Lower leg skin (tissue), 4 donors: ENCODE measurements at regions not wholly inside any gene's neighbourhood (a gene's known extent, or its start where the extent isn't known, plus 50 kb on each side); places are given as distances from the start of the nearest gene placed in this dataset.

Source experiments
- DNase-seq, 2 donors: peaks; one replicate each; pipeline ENCODE4 v3.0.0-alpha.2; 2019; ENCODE audit warnings: low spot score in 2 of 2
- H3K4me3 ChIP-seq: fragments of 200-600 bp; sonication (generic); 2 replicates; pipeline ENCODE4 v1.5.1; 2017; ENCODE audit warnings: mild to moderate bottlenecking, low read depth; ENCODE audit not compliant: poor library complexity, severe bottlenecking
- POLR2A ChIP-seq, 2 donors: fragments of 450-650 bp; IDR thresholded peaks; one replicate each; pipeline ENCODE4 v1.6.1; 2016 to 2017; ENCODE audit warnings: antibody characterized with exemption in 2 of 2, mild to moderate bottlenecking in 1 of 2, moderate library complexity in 1 of 2
- WGBS, 2 donors: methylation state at CpG; one replicate each; pipeline ENCODE4 v1.1.5; 2018; 5-methylcytosine and 5-hydroxymethylcytosine counted together
- intact Hi-C: fragments of 100-400 bp; cut with DNase I; formaldehyde crosslinking; loops from one replicate; pipeline ENCODE4 v1.15.0; 2023; ENCODE audit warnings: low total_unique reads
- TF ChIP-seq, protein P1 (sequence below), 3 donors: fragments of 450-650 bp; IDR thresholded peaks; one replicate each; pipeline ENCODE4 v1.5.1; 2016; ENCODE audit warnings: antibody characterized with exemption in 3 of 3, mild to moderate bottlenecking in 3 of 3, moderate library complexity in 2 of 3

- intact Hi-C loops, result no loop called here
- WGBS, 2 donors, result 82 to 90% methylated on average over 9 of the region's 9 CpGs
- no peak for DNase-seq
- TF ChIP-seq, protein P1, sequence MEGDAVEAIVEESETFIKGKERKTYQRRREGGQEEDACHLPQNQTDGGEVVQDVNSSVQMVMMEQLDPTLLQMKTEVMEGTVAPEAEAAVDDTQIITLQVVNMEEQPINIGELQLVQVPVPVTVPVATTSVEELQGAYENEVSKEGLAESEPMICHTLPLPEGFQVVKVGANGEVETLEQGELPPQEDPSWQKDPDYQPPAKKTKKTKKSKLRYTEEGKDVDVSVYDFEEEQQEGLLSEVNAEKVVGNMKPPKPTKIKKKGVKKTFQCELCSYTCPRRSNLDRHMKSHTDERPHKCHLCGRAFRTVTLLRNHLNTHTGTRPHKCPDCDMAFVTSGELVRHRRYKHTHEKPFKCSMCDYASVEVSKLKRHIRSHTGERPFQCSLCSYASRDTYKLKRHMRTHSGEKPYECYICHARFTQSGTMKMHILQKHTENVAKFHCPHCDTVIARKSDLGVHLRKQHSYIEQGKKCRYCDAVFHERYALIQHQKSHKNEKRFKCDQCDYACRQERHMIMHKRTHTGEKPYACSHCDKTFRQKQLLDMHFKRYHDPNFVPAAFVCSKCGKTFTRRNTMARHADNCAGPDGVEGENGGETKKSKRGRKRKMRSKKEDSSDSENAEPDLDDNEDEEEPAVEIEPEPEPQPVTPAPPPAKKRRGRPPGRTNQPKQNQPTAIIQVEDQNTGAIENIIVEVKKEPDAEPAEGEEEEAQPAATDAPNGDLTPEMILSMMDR (IDR thresholded peaks at IDR 0.05), result no peak
- no peak for TF ChIP-seq POLR2A (IDR thresholded peaks at IDR 0.05)
- no peak overlapping the region for H3K4me3 ChIP-seq
Measured at GRCh38 chr5:67605730-67606585, 409.4 kb upstream of the CD180 start.

- no peak for TF ChIP-seq POLR2A (IDR thresholded peaks at IDR 0.05)
- TF ChIP-seq, protein P1 (IDR thresholded peaks at IDR 0.05), result no peak
- intact Hi-C loops, result no loop called here
- 67 to 68% methylated on average over 3 of the region's 3 CpGs for WGBS, 2 donors
- DNase-seq, result no peak
- no peak overlapping the region for H3K4me3 ChIP-seq
Measured at GRCh38 chr5:67591491-67591890, 394.9 kb upstream of the CD180 start.

- WGBS, 2 donors, result 84 to 94% methylated on average over 2 of the region's 2 CpGs
- intact Hi-C loops, result no loop called here
- TF ChIP-seq POLR2A (IDR thresholded peaks at IDR 0.05), result no peak
- TF ChIP-seq, protein P1 (IDR thresholded peaks at IDR 0.05), result no peak
- no peak for DNase-seq
- H3K4me3 ChIP-seq, result no peak overlapping the region
Measured at GRCh38 chr5:67588389-67588788, 391.8 kb upstream of the CD180 start.

DNA sequence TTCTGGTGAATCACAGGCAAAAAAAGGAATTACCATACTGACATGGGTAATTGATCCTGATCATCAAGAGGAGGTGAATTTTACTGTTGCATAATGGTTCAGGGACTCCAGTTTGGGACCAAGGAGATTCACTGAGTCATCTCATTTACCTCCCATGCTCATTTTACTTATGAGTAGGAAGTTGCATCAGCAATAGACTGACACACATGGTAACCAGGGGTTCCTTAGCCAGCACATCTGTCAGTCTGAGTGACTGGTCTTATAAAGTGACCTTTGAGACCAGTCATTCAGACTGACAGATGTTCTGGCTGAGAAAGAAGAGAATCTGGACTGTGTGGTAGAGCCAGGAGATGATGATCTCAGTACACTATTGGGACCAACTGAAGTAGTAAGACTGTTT lies 384.6 kb upstream of the CD180 start:
- TF ChIP-seq, protein P1 (IDR thresholded peaks at IDR 0.05), result no peak
- TF ChIP-seq POLR2A (IDR thresholded peaks at IDR 0.05), result no peak
- no peak overlapping the region for H3K4me3 ChIP-seq
- DNase-seq, result no peak

GRCh38 chr5:67578011-67578410 lies 381.4 kb upstream of the CD180 start:
- DNase-seq, result no peak
- H3K4me3 ChIP-seq, result no peak overlapping the region
- intact Hi-C loops, result no loop called here
- no peak for TF ChIP-seq POLR2A (IDR thresholded peaks at IDR 0.05)
- TF ChIP-seq, protein P1 (IDR thresholded peaks at IDR 0.05), result no peak
- WGBS, 2 donors, result 59 to 69% methylated on average over 4 of the region's 4 CpGs

More for the DNA sequence above, 384.6 kb upstream of the CD180 start:
- intact Hi-C loops, result no loop called here

DNA sequence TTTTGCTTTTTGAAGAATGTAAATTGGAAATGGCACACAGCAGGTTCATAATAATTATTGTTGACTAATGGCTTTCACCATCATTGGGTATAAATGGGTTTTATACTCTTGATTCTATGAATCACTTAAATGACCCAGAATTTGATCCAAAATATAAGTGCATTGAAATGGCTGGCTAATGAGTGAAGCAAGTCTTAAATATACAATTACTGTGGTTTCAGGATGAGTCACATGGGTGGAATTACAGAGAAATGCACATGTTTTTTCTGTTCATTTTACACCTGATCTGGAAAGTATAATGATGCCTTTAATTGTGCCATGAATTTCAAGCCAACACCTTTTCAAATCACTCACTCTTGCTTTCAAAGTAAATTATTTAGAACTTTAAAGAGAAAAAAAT lies 380.8 kb upstream of the CD180 start:
- DNase-seq, result no peak
- intact Hi-C loops, result no loop called here
- no peak overlapping the region for H3K4me3 ChIP-seq
- TF ChIP-seq POLR2A (IDR thresholded peaks at IDR 0.05), result no peak
- TF ChIP-seq, protein P1 (IDR thresholded peaks at IDR 0.05), result no peak
